ENCODE measurements at regions not wholly inside any gene's neighbourhood (a gene's known extent, or its start where the extent isn't known, plus 50 kb on each side); places are given as distances from the start of the nearest gene placed in this dataset.
"Not testable (repeated sequence)": the region's sequence is repeated elsewhere in the genome, so short reads cannot be mapped to it uniquely, and the experiment has no call there.

DNA sequence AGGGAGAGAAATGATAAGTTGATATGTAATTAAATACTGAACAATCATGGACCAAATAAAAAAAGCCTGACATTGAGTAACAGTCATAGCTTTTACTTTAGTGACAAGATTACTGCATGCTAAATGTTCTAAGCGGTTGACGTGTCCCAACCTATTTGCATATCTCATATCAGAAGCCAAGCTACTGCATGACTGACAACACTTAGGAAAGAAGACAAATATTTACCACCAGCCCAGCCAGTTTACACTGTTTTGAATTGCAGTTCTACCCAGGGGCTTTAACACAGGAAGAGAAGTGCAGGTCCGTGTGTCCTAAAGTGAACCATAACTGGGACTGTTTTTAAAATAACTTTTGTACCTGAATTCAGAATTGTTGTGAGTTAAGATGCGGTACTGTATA lies 219.9 kb downstream of the PRDM9 start:
- no peak for DNase-seq (ENCODE audit: low read depth)

DNA sequence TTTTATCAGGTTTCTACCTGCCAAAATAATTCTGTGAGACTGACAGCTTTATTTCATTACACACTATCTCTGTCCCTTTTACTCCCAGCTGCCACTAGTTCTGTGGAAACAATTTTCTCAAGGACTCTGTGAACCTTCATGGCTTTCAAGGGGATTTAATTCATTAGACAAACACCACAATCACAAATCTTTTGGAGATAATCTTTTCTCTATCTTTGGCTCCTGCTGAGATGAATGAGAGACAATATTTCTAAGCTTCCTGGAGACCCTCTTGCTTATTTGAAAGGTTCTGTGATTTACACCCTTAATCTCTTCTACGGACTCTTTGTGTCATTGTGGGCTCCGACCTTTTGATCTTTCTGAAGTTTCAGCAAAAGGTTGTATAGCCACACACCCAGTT lies 222.6 kb downstream of the PRDM9 start:
- DNase-seq (ENCODE audit: low read depth): no peak

DNA sequence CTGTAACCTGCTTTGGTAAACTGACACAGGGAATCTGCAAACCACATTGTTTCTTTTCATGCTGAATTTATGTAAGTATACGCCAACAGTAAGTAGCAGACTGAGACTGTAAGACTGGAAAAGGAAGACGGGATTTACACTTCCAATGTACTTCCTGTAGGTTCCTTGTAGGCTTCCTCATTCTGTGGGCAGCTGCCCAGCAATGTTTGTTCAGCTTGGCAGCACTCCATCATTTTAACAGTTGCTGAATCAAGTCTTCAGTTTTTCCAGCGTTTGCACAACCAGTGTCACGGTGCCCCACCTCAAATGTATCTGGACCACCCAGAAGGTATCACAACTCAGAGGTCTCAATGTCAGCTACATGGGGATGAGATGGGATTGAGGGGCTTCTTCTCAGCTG lies 232.6 kb downstream of the PRDM9 start:
- no peak for DNase-seq (ENCODE audit: low read depth)

DNA sequence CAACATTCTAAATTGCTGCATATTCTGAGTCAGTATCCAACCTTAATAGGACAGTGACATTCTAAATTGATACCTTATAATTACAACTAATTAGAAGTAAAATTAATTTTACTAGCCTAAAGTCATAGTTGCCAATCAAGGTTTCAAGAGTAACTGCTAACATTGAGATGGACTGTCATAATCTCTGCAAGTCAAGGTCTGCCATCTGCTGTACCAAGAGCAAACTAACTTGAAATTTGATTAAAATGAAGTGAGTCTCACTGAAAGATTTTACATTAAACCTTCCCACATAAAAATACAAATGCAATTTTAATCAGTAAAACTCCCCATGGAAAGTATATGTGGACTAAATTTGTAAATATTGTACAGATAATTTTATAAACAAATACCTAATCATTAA lies 235.3 kb downstream of the PRDM9 start:
- DNase-seq (ENCODE audit: low read depth): no peak

DNA sequence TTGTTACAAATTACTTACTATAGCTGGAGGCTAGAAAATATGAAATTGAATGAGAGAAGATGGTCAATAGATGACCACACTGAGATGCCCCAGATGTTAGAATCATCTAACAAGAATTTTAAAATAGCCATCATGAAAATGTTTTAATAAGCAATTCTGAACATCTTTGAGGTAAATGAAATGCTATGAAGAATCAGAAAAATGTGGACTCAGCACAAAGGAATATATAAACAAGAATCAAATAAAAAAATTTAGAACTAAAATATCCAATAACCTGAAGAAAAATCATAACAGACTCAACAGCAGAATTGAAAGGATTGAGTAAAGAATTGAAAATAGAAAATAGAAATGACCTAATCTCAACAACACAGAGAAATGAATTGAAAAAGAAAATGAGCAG lies 248.5 kb downstream of the PRDM9 start:
- DNase-seq (ENCODE audit: low read depth): no peak

DNA sequence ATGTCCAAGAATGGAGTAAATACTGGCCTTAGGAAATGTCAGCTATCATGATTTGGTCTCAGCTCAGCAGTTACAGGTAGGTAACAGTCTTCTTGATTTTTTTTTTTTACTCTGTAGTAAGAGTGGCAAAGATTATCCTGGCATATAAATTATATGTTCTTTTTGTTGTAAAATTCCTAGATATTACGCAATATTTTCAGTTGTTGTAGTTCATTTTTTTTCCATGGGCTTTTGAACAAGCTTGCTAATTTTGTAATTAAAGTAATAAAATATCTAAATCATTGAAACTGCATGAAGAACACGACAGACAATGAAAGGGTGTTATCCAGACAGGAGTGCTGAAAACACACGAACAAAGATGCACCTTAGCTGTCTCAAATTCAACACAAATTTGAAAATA lies 249.4 kb downstream of the PRDM9 start:
- DNase-seq (ENCODE audit: low read depth): no peak

DNA sequence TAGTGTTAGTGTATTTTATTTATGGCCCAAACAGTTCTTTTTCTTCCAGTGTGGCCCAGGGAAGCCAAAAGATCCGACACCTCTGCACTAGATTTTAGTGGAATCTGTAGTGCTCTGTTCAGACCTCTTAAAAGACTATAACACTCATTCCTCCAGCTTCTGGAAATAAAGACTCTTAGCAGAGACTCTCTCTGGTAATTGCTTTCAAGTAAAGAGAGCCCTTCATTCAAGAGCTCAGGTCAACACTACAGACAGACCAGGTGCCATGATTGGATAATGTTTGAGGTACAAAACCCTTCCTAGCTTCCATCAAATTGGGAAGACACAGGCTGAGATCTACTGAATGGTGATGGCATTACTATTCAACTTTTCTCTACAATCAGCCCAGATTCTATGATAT lies 255.8 kb downstream of the PRDM9 start:
- DNase-seq (ENCODE audit: low read depth): no peak

DNA sequence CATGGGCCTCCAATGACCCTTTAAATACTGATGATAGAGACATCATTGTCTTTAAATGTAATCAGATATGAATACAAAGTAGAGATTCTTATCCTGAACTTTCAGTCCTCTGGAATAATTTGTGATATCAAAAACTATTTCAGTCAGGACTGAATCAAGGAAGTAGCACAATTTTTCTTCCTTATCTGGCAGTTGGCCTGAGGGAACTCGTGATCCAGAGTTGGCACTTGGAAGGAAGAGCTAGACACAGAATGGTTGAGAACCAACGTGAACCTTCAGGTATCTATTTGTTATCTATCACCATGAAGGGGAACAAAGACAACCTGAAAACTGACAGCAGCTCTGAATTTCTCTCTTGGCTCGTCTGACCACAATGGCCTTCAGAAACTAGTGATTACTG lies 269.3 kb downstream of the PRDM9 start:
- DNase-seq (ENCODE audit: low read depth): no peak

DNA sequence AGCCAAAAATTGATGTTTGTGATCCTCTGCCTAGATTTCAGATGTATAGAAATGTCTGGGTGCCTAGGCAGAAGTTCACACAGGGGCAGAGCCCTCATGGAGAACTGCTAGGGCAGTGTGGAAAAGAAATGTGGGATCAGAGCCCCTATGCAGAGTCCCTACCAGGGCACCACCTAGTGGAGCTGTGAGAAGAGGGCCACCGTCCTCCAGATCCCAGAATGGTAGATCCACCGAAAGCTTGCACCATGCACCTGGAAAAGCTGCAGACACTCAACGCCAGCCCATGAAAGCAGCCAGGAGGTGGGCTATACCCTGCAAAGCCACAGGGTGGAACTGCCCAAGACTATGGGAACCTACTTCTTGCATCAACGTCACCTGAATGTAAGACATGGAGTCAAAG lies 292.9 kb downstream of the PRDM9 start:
- DNase-seq (ENCODE audit: low read depth): not testable (repeated sequence)

DNA sequence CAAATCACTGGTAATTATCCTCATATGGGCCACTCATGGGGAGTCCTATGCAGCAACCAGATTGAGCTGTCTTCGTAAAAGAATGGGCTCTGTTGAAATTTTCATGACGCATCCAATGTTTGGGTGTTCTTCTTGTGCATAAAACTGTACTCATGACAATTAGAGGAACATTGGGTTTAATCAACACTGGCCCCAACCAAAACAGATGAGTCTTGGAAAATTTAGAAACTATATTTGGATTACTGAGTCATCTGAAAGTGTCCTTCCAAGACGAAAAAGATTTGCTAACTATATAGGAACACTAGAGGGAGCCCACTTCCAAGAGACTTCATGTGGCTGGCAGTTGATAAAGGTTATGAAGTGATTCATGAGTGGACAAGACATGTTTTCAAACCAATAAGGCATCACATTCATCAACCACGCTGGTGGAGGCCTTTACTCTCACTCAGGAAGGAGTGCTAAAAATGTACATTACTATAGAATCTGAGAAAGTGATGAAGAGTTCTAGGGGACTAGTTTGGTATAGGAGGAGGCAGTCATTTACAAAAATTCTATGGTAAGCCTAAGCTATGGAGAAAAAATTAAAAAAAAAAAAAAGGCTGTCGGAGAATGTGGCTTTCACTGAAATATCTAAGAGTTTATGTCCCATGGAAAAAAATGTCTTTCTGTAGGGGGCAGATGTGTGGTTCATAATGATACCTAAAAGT lies 313.5 kb downstream of the PRDM9 start:
- DNase-seq (ENCODE audit: low read depth): no peak

DNA sequence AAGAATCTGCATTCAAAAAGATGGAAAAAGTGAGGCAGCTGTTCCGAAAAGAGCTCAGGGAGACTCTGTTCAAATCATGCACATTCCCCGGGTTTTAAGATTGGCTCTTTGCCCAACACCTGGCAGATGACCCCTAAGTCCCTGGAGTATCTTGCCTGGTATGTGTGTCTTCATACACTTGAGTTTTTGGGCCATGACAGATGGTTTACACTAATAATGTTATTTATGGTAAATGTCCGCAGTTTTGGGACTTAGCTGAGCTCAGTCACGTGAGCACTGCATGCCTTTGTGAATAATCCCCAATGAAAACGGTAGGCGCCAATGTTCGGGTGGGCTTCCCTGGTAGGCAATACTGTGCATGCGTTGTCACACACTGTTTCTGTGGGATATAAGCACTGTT lies 316.1 kb downstream of the PRDM9 start:
- no peak for DNase-seq (ENCODE audit: low read depth)

DNA sequence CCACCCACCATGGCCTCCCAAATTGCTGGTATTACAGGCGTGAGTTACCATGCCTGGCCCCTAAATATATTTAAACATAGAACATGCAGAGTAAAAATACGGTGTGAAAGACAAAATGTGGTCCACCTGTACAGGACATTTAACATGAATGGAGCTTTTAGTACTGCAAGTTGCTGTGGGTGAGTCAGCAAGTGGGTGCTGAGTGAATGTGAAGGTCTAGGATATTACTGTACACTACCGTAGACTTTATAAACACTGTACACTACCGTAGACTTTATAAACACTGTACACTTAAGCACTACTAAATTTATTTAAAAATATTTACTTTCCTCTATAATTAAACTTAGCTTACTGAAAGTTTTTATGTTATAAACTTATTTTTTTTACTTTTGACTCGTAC lies 317.8 kb downstream of the PRDM9 start:
- no peak for DNase-seq (ENCODE audit: low read depth)

DNA sequence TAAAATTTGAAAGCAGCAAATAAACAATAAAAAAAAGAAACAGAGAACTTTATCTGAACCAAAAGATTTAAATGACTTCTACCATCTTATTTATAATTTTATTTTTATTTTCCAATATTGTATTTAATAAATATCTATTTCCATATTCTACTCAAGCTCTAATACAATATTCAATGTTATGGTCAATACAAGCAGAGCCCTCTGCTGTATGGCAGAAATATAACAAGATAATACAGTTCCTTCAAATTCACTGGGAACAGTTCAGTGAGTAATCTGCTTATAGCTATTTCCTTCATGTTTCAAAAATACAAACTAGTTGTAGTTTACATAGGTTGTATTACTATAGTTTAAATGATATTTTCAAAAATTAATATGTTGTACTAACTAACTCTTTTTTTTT lies 332.7 kb downstream of the PRDM9 start:
- DNase-seq (ENCODE audit: low read depth): no peak

DNA sequence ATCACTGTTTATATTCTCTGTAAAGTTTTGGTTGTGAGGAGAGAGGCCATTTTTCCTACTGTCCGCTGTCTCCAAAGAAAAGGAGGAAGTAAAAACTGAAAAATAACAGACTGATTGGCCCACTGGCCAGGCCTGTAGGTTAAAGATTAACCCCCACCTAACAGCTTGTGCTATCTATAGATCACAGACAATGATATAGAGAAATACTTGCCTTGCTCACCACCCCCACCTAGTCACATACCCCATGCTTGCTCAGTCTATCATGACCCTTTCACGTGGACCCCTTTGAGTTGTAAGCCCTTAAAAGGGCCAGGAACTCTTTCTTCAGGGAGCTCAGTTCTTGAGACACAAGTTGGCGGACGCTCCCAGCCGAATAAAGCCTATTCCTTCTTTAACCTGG lies 357.4 kb downstream of the PRDM9 start:
- no peak for DNase-seq (ENCODE audit: low read depth)

DNA sequence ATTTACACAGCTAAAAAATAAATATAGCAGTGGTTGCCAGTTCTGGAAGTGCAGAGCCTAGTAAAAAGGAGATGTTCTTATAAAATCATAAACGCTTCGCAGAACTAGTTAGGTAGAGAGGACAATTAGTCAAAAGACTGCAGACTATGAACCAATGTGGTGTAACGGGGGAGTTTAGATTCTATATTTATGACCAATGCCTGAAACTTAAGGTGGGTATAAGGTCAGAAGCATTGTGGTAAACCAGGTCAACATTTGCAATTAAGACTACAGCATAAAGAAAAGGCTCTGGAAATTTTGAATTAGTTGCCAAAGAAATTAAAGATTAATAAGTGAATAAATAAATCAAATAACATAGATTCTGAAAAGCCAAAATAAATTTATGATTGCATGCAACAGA lies 370.4 kb downstream of the PRDM9 start:
- DNase-seq (ENCODE audit: low read depth): no peak

DNA sequence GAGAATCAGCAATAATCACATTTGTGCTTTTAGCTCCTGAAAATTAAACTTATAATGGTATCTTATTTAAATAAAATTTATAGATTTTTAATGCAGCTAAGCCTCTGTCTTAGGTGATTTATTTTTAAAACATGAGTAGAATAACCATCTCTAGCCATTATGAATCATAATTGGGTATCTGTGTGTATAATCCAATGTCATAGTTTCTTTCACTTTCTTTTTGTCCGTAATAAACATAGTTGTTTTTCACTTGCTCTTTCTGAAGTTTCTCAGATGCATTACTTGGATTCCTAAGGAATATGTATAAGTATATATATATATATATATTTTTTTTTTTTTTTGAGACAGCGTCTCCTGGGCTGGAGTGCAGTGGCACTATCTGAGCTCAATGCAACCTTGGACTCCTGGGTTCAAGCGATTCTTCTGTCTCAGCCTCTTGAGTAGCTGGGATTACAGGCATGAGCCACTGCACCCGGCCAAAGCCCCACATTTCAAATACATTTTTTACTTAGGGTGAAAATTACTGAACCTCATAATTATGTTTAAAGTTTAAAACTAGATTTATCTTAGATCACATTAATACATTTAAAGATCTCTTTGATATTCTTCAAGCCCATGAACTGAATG lies 377.1 kb downstream of the PRDM9 start:
- DNase-seq (ENCODE audit: low read depth): no peak

DNA sequence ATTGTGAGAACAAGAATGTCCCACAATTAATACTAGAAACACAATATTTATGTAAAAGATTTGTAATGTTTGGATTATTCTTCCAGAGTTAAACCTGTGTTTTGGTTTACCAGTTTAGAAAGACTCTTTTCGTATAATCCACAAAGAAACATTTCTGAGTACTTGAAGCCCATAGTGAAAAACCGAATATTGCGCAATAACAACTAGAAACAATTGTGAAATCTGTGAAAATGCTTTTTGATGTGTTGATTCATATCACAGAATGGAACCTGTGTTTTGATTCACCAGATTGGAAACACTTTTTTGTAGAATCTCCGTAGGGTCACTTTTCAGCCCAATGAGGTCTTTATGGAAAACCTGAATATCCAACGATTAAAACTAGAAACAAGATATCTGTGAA lies 386.2 kb downstream of the PRDM9 start:
- no peak for DNase-seq (ENCODE audit: low read depth)

DNA sequence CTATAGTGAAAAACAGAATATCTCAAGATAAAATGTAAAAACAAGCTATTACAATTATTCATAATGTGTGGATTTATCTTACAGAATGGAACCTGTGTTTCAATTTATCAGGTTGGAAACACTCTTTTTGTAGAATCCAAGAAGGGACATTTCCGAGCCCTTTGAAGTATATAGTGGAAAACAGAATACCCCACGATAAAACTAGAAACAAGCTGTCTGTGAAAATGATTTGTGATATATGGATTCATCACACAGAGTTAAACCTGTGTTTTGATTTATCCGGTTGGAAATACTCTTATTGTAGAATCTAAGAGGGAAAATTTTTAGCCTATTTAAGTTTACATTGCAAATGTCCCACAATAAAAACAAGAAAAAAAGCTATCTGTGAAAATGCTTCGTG lies 388.2 kb downstream of the PRDM9 start:
- no peak for DNase-seq (ENCODE audit: low read depth)

DNA sequence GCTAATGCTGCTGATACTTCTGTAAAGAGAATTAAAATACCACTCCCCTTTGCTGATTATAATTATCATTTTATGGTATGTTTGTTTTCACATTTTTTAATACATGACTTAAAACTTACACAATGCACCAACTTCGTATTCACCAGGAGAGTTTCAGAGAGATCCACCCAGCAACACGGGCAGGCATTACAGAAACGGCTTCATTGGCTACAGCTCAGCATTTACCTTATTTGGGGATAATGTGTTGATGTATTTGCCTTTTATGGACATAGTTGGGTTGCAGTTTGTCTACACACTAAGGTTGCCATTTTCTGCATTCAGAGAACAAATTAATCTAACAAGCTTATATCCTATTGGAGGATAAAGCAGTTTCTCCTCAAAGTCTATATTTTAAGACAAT lies 423.6 kb downstream of the PRDM9 start:
- no peak for DNase-seq (ENCODE audit: low read depth)

DNA sequence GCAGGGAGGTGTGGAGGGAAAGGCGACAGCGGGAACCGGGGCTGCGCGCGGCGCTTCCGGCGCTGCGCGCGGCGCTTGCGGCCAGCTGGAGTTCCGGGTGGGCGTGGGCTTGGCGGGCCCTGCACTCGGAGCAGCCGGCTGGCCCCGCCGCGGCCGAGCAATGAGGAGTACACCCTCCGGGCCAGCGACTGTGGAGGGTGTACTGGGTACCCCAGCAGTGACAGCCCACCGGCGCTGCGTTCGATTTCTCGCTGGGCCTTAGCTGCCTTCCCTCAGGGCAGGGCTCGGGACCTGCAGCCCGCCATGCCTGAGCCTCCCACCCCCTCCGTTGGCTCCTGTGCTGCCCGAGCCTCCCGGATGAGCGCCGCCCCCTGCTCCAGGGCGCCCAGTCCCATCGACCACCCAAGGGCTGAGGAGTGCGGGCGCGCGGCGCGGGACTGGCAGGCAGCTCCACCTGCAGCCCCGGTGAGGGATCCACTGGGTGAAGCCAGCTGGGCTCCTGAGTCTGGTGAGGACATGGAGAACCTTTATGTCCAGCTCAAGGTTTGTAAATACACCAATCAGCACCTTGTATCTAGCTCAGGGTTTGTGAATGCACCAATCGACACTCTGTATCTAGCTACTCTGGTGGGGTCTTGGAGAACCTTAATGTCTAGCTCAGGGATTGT lies 444.0 kb downstream of the PRDM9 start:
- not testable (repeated sequence) for DNase-seq (ENCODE audit: low read depth)

DNA sequence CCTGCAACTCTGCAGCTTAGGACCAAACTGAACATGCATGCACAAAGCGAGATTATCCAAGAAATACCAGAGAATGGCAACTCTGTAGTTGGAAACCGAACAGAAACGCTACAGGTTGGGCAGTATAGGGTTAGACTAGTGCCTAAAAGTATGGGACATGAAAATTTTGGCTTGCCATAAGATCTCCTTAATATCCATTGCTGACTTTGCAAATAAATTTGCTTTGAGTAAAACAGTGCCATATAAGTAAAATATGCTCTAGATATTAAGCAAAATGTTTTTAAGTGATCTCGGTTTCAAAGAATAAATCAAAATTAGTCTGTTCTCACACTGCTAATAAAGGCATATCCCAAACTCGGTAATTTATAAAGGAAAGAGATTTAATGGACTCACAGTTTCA lies 456.0 kb downstream of the PRDM9 start:
- DNase-seq (ENCODE audit: low read depth): no peak

DNA sequence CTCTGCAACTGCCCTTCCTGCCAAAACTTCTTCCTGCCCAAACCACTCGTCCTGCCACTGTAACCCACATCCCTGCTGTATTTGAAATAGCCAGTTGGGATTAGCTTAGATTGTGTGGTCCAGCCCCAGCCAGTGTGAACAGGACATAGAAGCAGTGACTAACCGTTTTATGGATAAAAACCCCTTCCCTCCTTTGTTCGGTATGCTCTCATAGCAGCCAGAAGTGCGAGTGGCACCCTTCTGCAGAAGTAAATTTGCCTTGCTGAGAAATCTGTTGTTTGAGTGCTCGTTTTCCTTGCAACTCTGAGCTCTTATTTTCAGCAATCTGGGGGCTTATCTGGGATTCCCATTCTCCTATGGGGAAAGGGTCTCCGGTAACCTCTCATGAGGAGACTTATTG lies 470.0 kb downstream of the PRDM9 start:
- no peak for DNase-seq (ENCODE audit: low read depth)

DNA sequence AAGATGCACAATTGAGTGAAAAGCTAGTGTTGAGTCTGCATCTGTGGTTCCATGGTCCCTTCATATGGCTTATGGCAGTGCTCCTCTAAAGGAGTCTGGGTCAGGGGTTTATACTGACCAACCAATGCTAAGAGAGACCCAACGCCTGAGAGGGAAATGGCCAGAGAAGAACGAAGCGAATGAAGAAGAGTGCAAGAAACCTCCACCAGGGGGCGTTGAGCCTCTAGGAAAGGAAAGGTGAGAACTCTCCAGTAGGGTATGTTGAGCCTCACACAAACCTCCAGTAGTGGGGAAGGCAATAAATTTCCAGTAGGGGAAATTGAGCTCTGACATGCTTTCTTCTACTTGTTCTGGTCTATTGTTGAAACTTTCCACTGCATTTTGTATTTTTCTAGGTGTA lies 470.6 kb downstream of the PRDM9 start:
- no peak for DNase-seq (ENCODE audit: low read depth)

DNA sequence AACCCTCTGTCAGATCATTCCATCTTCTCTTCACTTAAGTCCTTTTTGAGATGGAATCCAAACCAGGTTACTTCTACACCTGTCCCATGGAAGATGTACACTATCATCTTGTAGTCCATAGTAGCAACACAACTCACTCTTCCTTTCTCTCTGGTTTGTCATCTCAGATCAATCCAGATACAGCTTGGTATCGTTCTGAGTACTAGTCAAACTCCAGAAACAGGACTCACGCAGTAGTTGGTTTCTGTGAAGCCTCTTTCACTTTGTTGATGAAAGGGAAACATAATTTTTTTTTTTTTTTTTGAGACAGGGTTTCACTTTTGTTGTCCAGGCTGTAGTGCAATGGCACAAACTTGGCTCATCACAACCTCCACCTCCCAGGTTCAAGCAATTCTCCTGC lies 484.0 kb downstream of the PRDM9 start:
- no peak for DNase-seq (ENCODE audit: low read depth)
